ENCODE measurements at regions not wholly inside any gene's neighbourhood (a gene's known extent, or its start where the extent isn't known, plus 50 kb on each side); places are given as distances from the start of the nearest gene placed in this dataset.
"Not testable (repeated sequence)": the region's sequence is repeated elsewhere in the genome, so short reads cannot be mapped to it uniquely, and the experiment has no call there.

- Mint-ChIP-seq H3K4me1 (ENCODE audit: low read depth in 2 of 2) (no peaks in the 10 kb centered on the region), H3K4me3 (no peak overlapping the region), H3K27me3 (no peaks in the 10 kb centered on the region), H3K27ac (no peak overlapping the region), H3K9me3 (no peaks in the 10 kb centered on the region), H3K36me3 (no peaks in the 10 kb centered on the region)
- DNase-seq (ENCODE audit: low spot score): no peak
- no peak for ATAC-seq
Observed at GRCh38 chr14:23725980-23726710, 90.0 kb downstream of the DHRS2 start.

DNA sequence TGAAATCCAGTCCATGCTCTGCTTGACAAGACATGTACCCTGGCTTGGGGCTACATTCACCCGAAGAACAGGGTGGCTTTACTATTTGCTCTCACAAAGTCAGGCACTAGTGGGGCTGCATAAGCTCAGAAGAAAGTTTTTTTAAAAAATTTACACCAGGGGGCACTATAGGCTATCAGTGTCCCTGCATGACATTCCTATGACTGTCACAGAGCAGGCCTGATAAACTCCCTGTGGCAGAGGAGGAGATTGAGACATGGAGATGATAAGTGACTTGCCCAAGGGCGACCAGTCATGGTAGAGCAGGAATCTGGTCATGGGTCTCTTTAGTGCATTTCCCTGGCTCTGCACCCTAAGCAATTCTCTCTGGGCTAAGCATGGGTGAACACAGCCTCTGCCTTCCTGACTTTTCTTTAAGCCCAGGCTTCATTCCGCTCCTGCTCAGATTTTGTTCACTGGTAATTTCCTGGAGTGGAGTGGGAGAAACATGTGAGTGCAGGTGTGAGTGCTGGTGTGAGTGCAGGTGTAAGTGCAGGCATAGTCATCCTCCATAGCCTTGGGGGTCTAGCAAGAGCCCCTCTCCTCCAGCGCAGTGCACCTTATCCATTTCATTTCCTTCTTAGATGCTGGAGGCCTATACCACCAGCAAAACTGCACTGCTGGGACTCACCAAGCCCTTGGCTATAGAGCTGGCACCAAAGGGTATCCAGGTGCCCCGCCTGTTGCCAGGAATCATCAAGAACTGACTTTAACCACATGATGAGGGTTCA lies 91.6 kb downstream of the DHRS2 start:
- no peak for DNase-seq (ENCODE audit: low spot score)
- Mint-ChIP-seq H3K9me3 (no peaks in the 10 kb centered on the region), H3K27ac (no peak overlapping the region), H3K36me3 (no peaks in the 10 kb centered on the region), H3K4me3 (no peak overlapping the region), H3K27me3 (peaks cover 1 to 3% of the 10 kb centered on the region in 2 donors), H3K4me1 (ENCODE audit: low read depth in 2 of 2) (no peaks in the 10 kb centered on the region)
- peak in 1 of 2 donors; percentile 31 for ATAC-seq

GRCh38 chr14:23728791-23729190 lies 92.6 kb downstream of the DHRS2 start:
- Mint-ChIP-seq H3K36me3 (no peaks in the 10 kb centered on the region), H3K4me1 (ENCODE audit: low read depth in 2 of 2) (no peaks in the 10 kb centered on the region), H3K9me3 (no peaks in the 10 kb centered on the region), H3K27me3 (peaks cover 5 to 10% of the 10 kb centered on the region in 2 donors), H3K4me3 (no peak overlapping the region), H3K27ac (no peak overlapping the region)
- ATAC-seq (no peak), DNase-seq (ENCODE audit: low spot score) (no peak)

DNA sequence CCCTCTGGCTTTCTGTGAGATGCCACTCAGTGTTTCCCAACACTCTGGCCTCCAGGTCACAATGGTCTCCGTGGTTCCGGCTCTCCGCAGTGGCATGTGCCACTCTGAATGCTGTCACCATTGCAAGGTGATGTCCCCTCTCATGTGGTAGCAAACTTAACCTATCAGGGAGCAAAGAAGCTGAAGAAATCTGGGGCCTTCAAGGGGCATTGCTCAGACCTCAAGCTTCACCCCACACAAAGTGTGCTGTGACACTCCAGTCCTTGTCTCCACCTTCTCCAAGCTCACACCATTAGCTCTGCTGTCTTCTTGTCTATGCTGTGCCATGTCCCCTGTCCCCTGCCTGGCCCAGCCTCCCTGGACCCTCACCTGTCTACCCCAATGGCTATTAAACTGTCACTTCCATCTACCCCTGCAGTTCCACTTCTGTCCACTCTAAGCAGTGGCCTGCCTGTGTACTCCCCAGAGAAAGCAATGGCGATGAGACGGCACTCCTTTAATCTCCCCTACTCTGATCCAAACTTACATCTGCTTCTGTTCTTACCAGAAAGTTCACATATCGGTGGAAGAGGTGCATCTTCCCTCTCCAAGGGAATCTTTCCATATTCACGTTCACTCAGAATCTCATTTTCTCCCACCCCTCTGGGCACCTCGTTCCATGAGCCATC lies 93.7 kb downstream of the DHRS2 start:
- Mint-ChIP-seq H3K27ac (no peak overlapping the region), H3K36me3 (no peaks in the 10 kb centered on the region), H3K4me3 (no peak overlapping the region), H3K9me3 (no peaks in the 10 kb centered on the region), H3K27me3 (peaks cover 5 to 10% of the 10 kb centered on the region in 2 donors), H3K4me1 (ENCODE audit: low read depth in 2 of 2) (no peaks in the 10 kb centered on the region)
- ATAC-seq (no peak), DNase-seq (ENCODE audit: low spot score) (no peak)

- no peak for ATAC-seq
- Mint-ChIP-seq H3K4me3 (no peak overlapping the region), H3K27ac (no peak overlapping the region), H3K27me3 (peaks cover 8 to 28% of the 10 kb centered on the region in 2 donors), H3K4me1 (ENCODE audit: low read depth in 2 of 2) (no peaks in the 10 kb centered on the region), H3K36me3 (peaks cover 11% of the 10 kb centered on the region), H3K9me3 (no peaks in the 10 kb centered on the region)
- DNase-seq (ENCODE audit: low spot score): no peak
Observed at GRCh38 chr14:23735394-23735793, 99.2 kb downstream of the DHRS2 start.

DNA sequence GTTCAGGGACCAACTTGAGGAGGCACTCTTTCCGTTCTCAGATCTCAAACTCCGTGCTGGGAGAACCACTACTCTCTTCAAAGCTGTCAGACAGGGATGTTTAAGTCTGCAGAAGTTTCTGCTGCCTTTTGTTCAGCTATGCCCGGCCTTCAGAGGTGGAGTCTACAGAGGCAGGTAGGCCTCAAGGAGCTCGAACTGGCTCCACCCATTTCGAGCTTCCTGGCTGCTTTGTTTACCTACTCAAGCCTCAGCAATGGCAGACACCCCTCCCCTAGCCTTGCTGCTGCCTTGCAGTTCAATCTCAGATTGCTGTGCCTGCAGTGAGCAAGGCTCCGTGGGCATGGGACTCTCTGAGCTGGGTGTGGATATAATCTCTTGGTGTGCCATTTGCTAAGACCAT lies 108.2 kb downstream of the DHRS2 start:
- DNase-seq (ENCODE audit: low spot score); H3K27ac Mint-ChIP-seq; ATAC-seq; H3K9me3 Mint-ChIP-seq; H3K4me1 Mint-ChIP-seq (ENCODE audit: low read depth in 2 of 2); H3K4me3 Mint-ChIP-seq: not testable (repeated sequence)
- Mint-ChIP-seq H3K36me3 (peaks cover 17% of the 10 kb centered on the region), H3K27me3 (peaks cover 19 to 33% of the 10 kb centered on the region in 2 donors)

- ATAC-seq: no peak
- Mint-ChIP-seq H3K9me3 (no peaks in the 10 kb centered on the region), H3K4me3 (no peak overlapping the region), H3K4me1 (ENCODE audit: low read depth in 2 of 2) (no peaks in the 10 kb centered on the region), H3K36me3 (no peaks in the 10 kb centered on the region), H3K27ac (no peak overlapping the region), H3K27me3 (peaks cover 17 to 30% of the 10 kb centered on the region in 2 donors)
- DNase-seq (ENCODE audit: low spot score): no peak
Observed at GRCh38 chr14:23750357-23750756, 114.2 kb downstream of the DHRS2 start.

- no peak for DNase-seq (ENCODE audit: low spot score)
- no peak overlapping the region for H3K27ac Mint-ChIP-seq
Observed at GRCh38 chr14:23751616-23752015, 115.5 kb downstream of the DHRS2 start.

DNA sequence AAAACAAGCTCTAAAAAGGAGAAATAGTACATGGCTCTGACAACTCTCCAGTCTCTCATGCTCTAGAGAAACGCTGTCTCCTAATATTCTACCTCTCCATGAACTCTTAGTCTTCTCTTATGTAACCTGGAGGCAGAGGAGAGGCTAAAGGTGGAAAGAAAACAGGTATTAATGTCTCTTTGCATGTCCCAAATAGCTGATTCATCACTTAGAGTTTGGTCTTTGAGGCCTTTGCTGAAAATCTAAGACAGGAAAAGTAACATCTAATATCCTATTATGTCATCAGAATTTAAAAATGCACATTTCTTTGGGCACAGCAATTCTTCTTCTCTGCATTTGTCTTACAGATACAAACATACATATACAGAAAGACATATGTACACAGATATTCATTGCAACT lies 127.2 kb downstream of the DHRS2 start:
- H3K27ac Mint-ChIP-seq: no peak overlapping the region
- DNase-seq (ENCODE audit: low spot score) (no peak), ATAC-seq (no peak)
- peaks cover 10% of the 10 kb centered on the region for H3K36me3 Mint-ChIP-seq
- H3K27me3 Mint-ChIP-seq: peaks cover 30 to 42% of the 10 kb centered on the region in 2 donors
- no peaks in the 10 kb centered on the region for H3K9me3 Mint-ChIP-seq
- no peaks in the 10 kb centered on the region for H3K4me1 Mint-ChIP-seq (ENCODE audit: low read depth in 2 of 2)
- H3K4me3 Mint-ChIP-seq: no peak overlapping the region

More at GRCh38 chr14:23751616-23752015, 115.5 kb downstream of the DHRS2 start:
- Mint-ChIP-seq H3K4me3 (no peak overlapping the region), H3K9me3 (no peaks in the 10 kb centered on the region), H3K36me3 (no peaks in the 10 kb centered on the region), H3K27me3 (peaks cover 24 to 39% of the 10 kb centered on the region in 2 donors), H3K4me1 (ENCODE audit: low read depth in 2 of 2) (no peaks in the 10 kb centered on the region)
- no peak for ATAC-seq

GRCh38 chr14:23766737-23767401 lies 130.7 kb downstream of the DHRS2 start:
- DNase-seq (ENCODE audit: low spot score) (no peak), ATAC-seq (no peak)
- no peaks in the 10 kb centered on the region for H3K9me3 Mint-ChIP-seq
- H3K27ac Mint-ChIP-seq: no peak overlapping the region
- no peaks in the 10 kb centered on the region for H3K36me3 Mint-ChIP-seq
- H3K27me3 Mint-ChIP-seq: peaks cover 18 to 23% of the 10 kb centered on the region in 2 donors
- H3K4me3 Mint-ChIP-seq: no peak overlapping the region
- H3K4me1 Mint-ChIP-seq (ENCODE audit: low read depth in 2 of 2): no peaks in the 10 kb centered on the region

- H3K27me3 Mint-ChIP-seq: peaks cover 24 to 35% of the 10 kb centered on the region in 2 donors
- H3K4me3 Mint-ChIP-seq, H3K9me3 Mint-ChIP-seq: not testable (repeated sequence)
Observed at GRCh38 chr14:23769221-23769728, 133.1 kb downstream of the DHRS2 start.

GRCh38 chr14:23773981-23774380 lies 137.8 kb downstream of the DHRS2 start:
- H3K9me3 Mint-ChIP-seq: no peaks in the 10 kb centered on the region
- DNase-seq (ENCODE audit: low spot score) (no peak), ATAC-seq (no peak)
- H3K27me3 Mint-ChIP-seq: peaks cover 17 to 35% of the 10 kb centered on the region in 2 donors
- no peaks in the 10 kb centered on the region for H3K4me1 Mint-ChIP-seq (ENCODE audit: low read depth in 2 of 2)
- no peaks in the 10 kb centered on the region for H3K36me3 Mint-ChIP-seq
- no peak overlapping the region for H3K4me3 Mint-ChIP-seq
- H3K27ac Mint-ChIP-seq: no peak overlapping the region

More at GRCh38 chr14:23769221-23769728, 133.1 kb downstream of the DHRS2 start:
- H3K27ac Mint-ChIP-seq; ATAC-seq; DNase-seq (ENCODE audit: low spot score); H3K36me3 Mint-ChIP-seq; H3K4me1 Mint-ChIP-seq (ENCODE audit: low read depth in 2 of 2): not testable (repeated sequence)

GRCh38 chr14:23776296-23776695 lies 140.1 kb downstream of the DHRS2 start:
- no peak overlapping the region for H3K27ac Mint-ChIP-seq
- DNase-seq (ENCODE audit: low spot score) (no peak), ATAC-seq (no peak)
- H3K4me1 Mint-ChIP-seq (ENCODE audit: low read depth in 2 of 2): no peaks in the 10 kb centered on the region
- no peaks in the 10 kb centered on the region for H3K36me3 Mint-ChIP-seq
- H3K4me3 Mint-ChIP-seq: no peak overlapping the region
- H3K27me3 Mint-ChIP-seq: peaks cover 33 to 53% of the 10 kb centered on the region in 2 donors
- H3K9me3 Mint-ChIP-seq: no peaks in the 10 kb centered on the region

All from natural killer cell treated with Interleukin-12 subunit alpha and Interleukin-12 subunit beta and Interleukin-15 and Interleukin-18, amount 100 ng/mL, for 72 hours (primary cell).